Natural killer cell (primary cell): ENCODE measurements at regions not wholly inside any gene's neighbourhood (a gene's known extent, or its start where the extent isn't known, plus 50 kb on each side); places are given as distances from the start of the nearest gene placed in this dataset.

ENCODE experiments used
- ATAC-seq, 3 donors: fragments of 150-1000 bp in 2 of 3; fragments of 200-7000 bp in 1 of 3; cut with Tn5 transposase; 1 replicate in 1 of 3; 2 replicates in 2 of 3; pipeline ENCODE4 v1.10.0; 2021; ENCODE audit warnings: mild to moderate bottlenecking in 2 of 3, moderate library complexity in 2 of 3
- DNase-seq, 2 donors: peaks; one replicate each; pipeline versions ENCODE4 v3.0.0 to v3.0.0-alpha.2; 2013 to 2021; ENCODE audit warnings: mixed read lengths in 1 of 2
- H3K27ac ChIP-seq: one replicate; pipeline ENCODE4 v1.5.1; 2013; ENCODE audit warnings: mild to moderate bottlenecking, low read length
- H3K27me3 ChIP-seq: one replicate; pipeline ENCODE4 v1.6.1; 2013; ENCODE audit warnings: low read length; ENCODE audit not compliant: control insufficient read depth, insufficient read depth
- H3K36me3 ChIP-seq: one replicate; pipeline ENCODE4 v1.6.1; 2013; ENCODE audit warnings: low read length; ENCODE audit not compliant: control insufficient read depth, insufficient read depth
- H3K4me1 ChIP-seq: one replicate; pipeline ENCODE4 v1.6.1; 2013; ENCODE audit warnings: low read length; ENCODE audit not compliant: control insufficient read depth, insufficient read depth
- H3K4me3 ChIP-seq: one replicate; pipeline ENCODE4 v1.5.1; 2013; ENCODE audit warnings: low read length
- H3K9me3 ChIP-seq: one replicate; pipeline ENCODE4 v1.6.1; 2013; ENCODE audit warnings: low read length; ENCODE audit not compliant: control insufficient read depth, insufficient read depth
- H3K27ac Mint-ChIP-seq, 2 donors: one replicate each; pipeline ENCODE4 v1.8.0; 2022; ENCODE audit warnings: mild to moderate bottlenecking in 2 of 2, mixed read lengths in 2 of 2, moderate library complexity in 1 of 2
- H3K27me3 Mint-ChIP-seq, 2 donors: one replicate each; pipeline ENCODE4 v1.8.0; 2022; ENCODE audit warnings: low read depth in 2 of 2, mixed read lengths in 2 of 2
- H3K36me3 Mint-ChIP-seq: one replicate; pipeline ENCODE4 v1.8.0; 2022; ENCODE audit warnings: mixed read lengths
- H3K4me1 Mint-ChIP-seq, 2 donors: one replicate each; pipeline ENCODE4 v1.8.0; 2022; ENCODE audit warnings: mixed read lengths in 2 of 2
- H3K4me3 Mint-ChIP-seq: one replicate; pipeline ENCODE4 v1.8.0; 2022; ENCODE audit warnings: mild to moderate bottlenecking, moderate library complexity, mixed read lengths
- H3K9me3 Mint-ChIP-seq, 2 donors: one replicate each; pipeline ENCODE4 v1.8.0; 2022; ENCODE audit warnings: mixed read lengths in 2 of 2
- CTCF ChIP-seq: fragments of 200-600 bp; IDR thresholded peaks from one replicate; pipeline ENCODE4 v1.8.0; 2022; ENCODE audit warnings: antibody characterized with exemption
- WGBS: methylation state at CpG from one replicate; pipeline ENCODE4 v1.1.7; 2013; ENCODE audit warnings: missing lambda C conversion rate; ENCODE audit not compliant: insufficient coverage; 5-methylcytosine and 5-hydroxymethylcytosine counted together
- intact Hi-C: fragments of 100-400 bp; cut with micrococcal nuclease; formaldehyde crosslinking; loops from one replicate; pipeline ENCODE4 v1.14.2; 2022

DNA sequence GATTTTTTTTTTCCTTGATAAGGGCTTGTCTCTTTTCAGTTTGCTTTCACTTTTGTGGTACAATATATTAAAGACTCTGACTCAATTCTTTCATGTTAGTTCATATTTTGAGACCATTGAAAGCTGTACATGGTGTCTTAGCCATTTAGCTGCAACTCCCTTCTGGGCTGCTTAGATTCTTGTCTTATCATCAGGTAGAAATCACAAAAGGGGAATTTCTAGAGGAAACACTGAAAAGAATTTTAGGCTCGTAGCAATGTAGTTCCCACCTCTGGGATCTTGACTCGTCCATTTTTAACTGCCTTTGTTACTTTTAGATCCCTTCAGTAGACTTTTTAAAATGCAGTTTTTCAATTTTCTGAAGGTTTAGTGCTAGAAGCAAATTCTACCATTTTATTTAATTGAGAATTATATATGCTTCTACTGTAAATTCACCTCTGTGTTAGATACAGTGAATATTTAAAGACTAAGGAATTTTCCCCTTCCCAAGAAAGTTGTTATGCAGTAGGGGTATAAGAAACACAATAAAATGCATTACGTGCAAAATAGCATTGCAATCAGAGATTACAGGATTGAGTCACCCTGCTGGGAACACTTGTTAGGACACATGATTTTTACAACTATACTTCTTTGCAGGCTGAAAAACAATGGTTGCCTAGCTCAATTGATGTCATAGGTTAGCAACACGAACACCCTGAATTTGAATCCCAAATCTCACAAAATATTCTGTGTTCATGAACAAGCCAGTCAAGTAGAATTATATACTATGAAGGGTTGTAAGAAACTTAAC, 772.7 kb downstream of the PDCD6IP start:
- Mint-ChIP-seq H3K27ac (no peak overlapping the region), H3K4me3 (no peak overlapping the region), H3K27me3 (no peaks in the 10 kb centered on the region), H3K9me3 (peaks cover 7 to 10% of the 10 kb centered on the region in 2 donors), H3K4me1 (no peaks in the 10 kb centered on the region), H3K36me3 (no peaks in the 10 kb centered on the region)
- no peaks in the 10 kb centered on the region for H3K36me3 ChIP-seq
- H3K9me3 ChIP-seq = no peaks in the 10 kb centered on the region
- no peaks in the 10 kb centered on the region for H3K4me1 ChIP-seq
- WGBS = 71% methylated on average over 3 of the region's 4 CpGs
- H3K27me3 ChIP-seq = no peaks in the 10 kb centered on the region
- TF ChIP-seq CTCF = no peak
- H3K27ac ChIP-seq = no peak overlapping the region
- no peak for ATAC-seq
- DNase-seq = no peak
- intact Hi-C loops = no loop called here
- no peak overlapping the region for H3K4me3 ChIP-seq

DNA sequence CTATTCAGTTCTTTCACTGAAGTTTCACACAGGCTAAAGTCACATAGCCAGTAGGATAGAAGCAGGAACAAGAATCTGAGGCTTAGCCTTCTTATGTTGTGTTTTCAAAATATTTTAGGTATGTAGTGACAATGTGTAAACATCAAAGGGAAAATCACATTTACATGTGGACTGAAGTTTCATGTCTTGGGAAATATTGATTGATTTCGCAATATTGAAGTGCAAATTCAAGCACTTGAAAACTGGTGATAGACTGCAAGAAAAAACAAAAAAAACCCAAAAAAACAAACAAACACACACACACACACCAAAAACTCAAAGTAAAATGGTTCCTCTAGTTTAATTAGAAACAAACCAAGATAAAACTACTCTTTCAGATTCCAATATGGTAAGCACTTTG, 773.3 kb downstream of the PDCD6IP start:
- 100% methylated on average over 1 of the region's 1 CpG for WGBS
- no peak for TF ChIP-seq CTCF
- peaks cover 7% of the 10 kb centered on the region in 2 donors for H3K9me3 Mint-ChIP-seq

GRCh38 chr3:34575776-34576175, 777.3 kb downstream of the PDCD6IP start:
- peaks cover 7 to 13% of the 10 kb centered on the region in 2 donors for H3K9me3 Mint-ChIP-seq
- intact Hi-C loops = no loop called here
- DNase-seq (no peak), ATAC-seq (no peak)
- no peak for TF ChIP-seq CTCF
- H3K27me3 Mint-ChIP-seq = no peaks in the 10 kb centered on the region
- Histone ChIP-seq H3K4me1 (no peaks in the 10 kb centered on the region), H3K36me3 (no peaks in the 10 kb centered on the region), H3K27me3 (no peaks in the 10 kb centered on the region), H3K4me3 (no peak overlapping the region), H3K27ac (no peak overlapping the region), H3K9me3 (no peaks in the 10 kb centered on the region)
- no peaks in the 10 kb centered on the region for H3K36me3 Mint-ChIP-seq
- H3K27ac Mint-ChIP-seq = no peak overlapping the region
- 73% methylated on average over 3 of the region's 3 CpGs for WGBS
- no peak overlapping the region for H3K4me3 Mint-ChIP-seq
- H3K4me1 Mint-ChIP-seq = no peaks in the 10 kb centered on the region

More for the DNA sequence above, 773.3 kb downstream of the PDCD6IP start:
- Histone ChIP-seq H3K4me1 (no peaks in the 10 kb centered on the region), H3K9me3 (no peaks in the 10 kb centered on the region), H3K27ac (no peak overlapping the region), H3K27me3 (no peaks in the 10 kb centered on the region), H3K4me3 (no peak overlapping the region), H3K36me3 (no peaks in the 10 kb centered on the region)
- H3K4me1 Mint-ChIP-seq = no peaks in the 10 kb centered on the region
- no peak overlapping the region for H3K27ac Mint-ChIP-seq
- no peak for ATAC-seq
- H3K27me3 Mint-ChIP-seq = no peaks in the 10 kb centered on the region
- intact Hi-C loops = no loop called here
- H3K4me3 Mint-ChIP-seq = no peak overlapping the region
- DNase-seq = no peak
- H3K36me3 Mint-ChIP-seq = no peaks in the 10 kb centered on the region

DNA sequence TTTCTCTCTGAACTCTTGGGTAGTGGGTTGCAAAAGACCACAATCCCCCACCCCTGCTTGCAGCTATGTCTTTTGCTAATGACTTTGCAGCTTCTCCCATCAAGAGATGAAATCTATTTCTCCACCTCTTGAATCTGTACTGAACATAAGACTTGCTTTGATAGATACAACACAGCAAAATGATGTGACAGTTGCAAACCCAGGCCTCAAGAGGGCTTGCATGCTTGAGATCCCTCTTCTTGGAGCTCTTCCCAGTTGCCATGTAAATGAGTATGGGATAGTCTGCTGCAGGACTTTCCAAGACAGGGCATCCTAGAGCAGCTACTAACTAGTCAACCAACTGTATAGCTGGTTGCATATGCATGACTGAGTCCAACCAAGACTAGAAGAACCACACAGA, 783.6 kb downstream of the PDCD6IP start:
- no peaks in the 10 kb centered on the region for H3K36me3 Mint-ChIP-seq
- peaks cover 2 to 9% of the 10 kb centered on the region in 2 donors for H3K9me3 Mint-ChIP-seq
- no peaks in the 10 kb centered on the region for H3K27me3 ChIP-seq
- no peak overlapping the region for H3K4me3 Mint-ChIP-seq
- H3K4me3 ChIP-seq = no peak overlapping the region
- no peaks in the 10 kb centered on the region for H3K9me3 ChIP-seq
- TF ChIP-seq CTCF = no peak
- H3K27ac ChIP-seq = no peak overlapping the region
- H3K4me1 ChIP-seq = no peaks in the 10 kb centered on the region
- DNase-seq (no peak), ATAC-seq (no peak)
- no peaks in the 10 kb centered on the region for H3K4me1 Mint-ChIP-seq
- intact Hi-C loops = no loop called here
- no peak overlapping the region for H3K27ac Mint-ChIP-seq
- no peaks in the 10 kb centered on the region for H3K36me3 ChIP-seq
- H3K27me3 Mint-ChIP-seq = no peaks in the 10 kb centered on the region
